ENCODE measurements at regions not wholly inside any gene's neighbourhood (a gene's known extent, or its start where the extent isn't known, plus 50 kb on each side); places are given as distances from the start of the nearest gene placed in this dataset.
"Not testable (repeated sequence)": the region's sequence is repeated elsewhere in the genome, so short reads cannot be mapped to it uniquely, and the experiment has no call there.

GRCh38 chr2:11947956-11948355 is 201.5 kb downstream of the LPIN1 start:
- no peak overlapping the region for H3K4me3 ChIP-seq (ENCODE audit: severe bottlenecking)
- H3K27ac ChIP-seq (ENCODE audit: poor library complexity, severe bottlenecking), result no peak overlapping the region
- no peak for ATAC-seq (ENCODE audit: low read depth)
- no peaks in the 10 kb centered on the region for H3K36me3 ChIP-seq (ENCODE audit: low read depth)
- no peak for DNase-seq (ENCODE audit: low spot score)
- H3K27me3 ChIP-seq (ENCODE audit: insufficient read depth, poor library complexity, severe bottlenecking), result no peaks in the 10 kb centered on the region
- TF ChIP-seq CTCF (IDR thresholded peaks at IDR 0.05; ENCODE audit: poor library complexity, severe bottlenecking), result no peak
- H3K4me1 ChIP-seq (ENCODE audit: insufficient read depth, poor library complexity, severe bottlenecking), result peaks cover 13% of the 10 kb centered on the region
- H3K9me3 ChIP-seq (ENCODE audit: severe bottlenecking), result no peaks in the 10 kb centered on the region

GRCh38 chr2:11949732-11950523 is 203.5 kb downstream of the LPIN1 start:
- ATAC-seq (ENCODE audit: low read depth) (no peak), DNase-seq (ENCODE audit: low spot score) (no peak)
- H3K27me3 ChIP-seq (ENCODE audit: insufficient read depth, poor library complexity, severe bottlenecking), result no peaks in the 10 kb centered on the region
- H3K9me3 ChIP-seq (ENCODE audit: severe bottlenecking), result no peaks in the 10 kb centered on the region
- no peak overlapping the region for H3K27ac ChIP-seq (ENCODE audit: poor library complexity, severe bottlenecking)
- no peaks in the 10 kb centered on the region for H3K36me3 ChIP-seq (ENCODE audit: low read depth)
- peaks cover 13% of the 10 kb centered on the region for H3K4me1 ChIP-seq (ENCODE audit: insufficient read depth, poor library complexity, severe bottlenecking)
- no peak overlapping the region for H3K4me3 ChIP-seq (ENCODE audit: severe bottlenecking)
- no peak for TF ChIP-seq CTCF (IDR thresholded peaks at IDR 0.05; ENCODE audit: poor library complexity, severe bottlenecking)

GRCh38 chr2:11950896-11951295 is 204.5 kb downstream of the LPIN1 start:
- no peak overlapping the region for H3K4me3 ChIP-seq (ENCODE audit: severe bottlenecking)
- H3K9me3 ChIP-seq (ENCODE audit: severe bottlenecking), result no peaks in the 10 kb centered on the region
- DNase-seq (ENCODE audit: low spot score) (no peak), ATAC-seq (ENCODE audit: low read depth) (no peak)
- H3K27me3 ChIP-seq (ENCODE audit: insufficient read depth, poor library complexity, severe bottlenecking), result no peaks in the 10 kb centered on the region
- H3K27ac ChIP-seq (ENCODE audit: poor library complexity, severe bottlenecking), result no peak overlapping the region
- peaks cover 13% of the 10 kb centered on the region for H3K4me1 ChIP-seq (ENCODE audit: insufficient read depth, poor library complexity, severe bottlenecking)
- H3K36me3 ChIP-seq (ENCODE audit: low read depth), result no peaks in the 10 kb centered on the region
- TF ChIP-seq CTCF (IDR thresholded peaks at IDR 0.05; ENCODE audit: poor library complexity, severe bottlenecking), result no peak

- H3K36me3 ChIP-seq (ENCODE audit: low read depth); DNase-seq (ENCODE audit: low spot score); H3K9me3 ChIP-seq (ENCODE audit: severe bottlenecking); H3K27ac ChIP-seq (ENCODE audit: poor library complexity, severe bottlenecking); ATAC-seq (ENCODE audit: low read depth); H3K27me3 ChIP-seq (ENCODE audit: insufficient read depth, poor library complexity, severe bottlenecking); H3K4me3 ChIP-seq (ENCODE audit: severe bottlenecking): not testable (repeated sequence)
- H3K4me1 ChIP-seq (ENCODE audit: insufficient read depth, poor library complexity, severe bottlenecking), result peaks cover 13% of the 10 kb centered on the region
Measured at GRCh38 chr2:11951492-11951891, 205.1 kb downstream of the LPIN1 start.

GRCh38 chr2:11953258-11953657 is 206.8 kb downstream of the LPIN1 start:
- H3K36me3 ChIP-seq (ENCODE audit: low read depth), result no peaks in the 10 kb centered on the region
- H3K27me3 ChIP-seq (ENCODE audit: insufficient read depth, poor library complexity, severe bottlenecking), result no peaks in the 10 kb centered on the region
- peaks cover 13% of the 10 kb centered on the region for H3K4me1 ChIP-seq (ENCODE audit: insufficient read depth, poor library complexity, severe bottlenecking)
- no peaks in the 10 kb centered on the region for H3K9me3 ChIP-seq (ENCODE audit: severe bottlenecking)
- DNase-seq (ENCODE audit: low spot score) (no peak), ATAC-seq (ENCODE audit: low read depth) (no peak)
- H3K27ac ChIP-seq (ENCODE audit: poor library complexity, severe bottlenecking), result no peak overlapping the region
- no peak overlapping the region for H3K4me3 ChIP-seq (ENCODE audit: severe bottlenecking)
- no peak for TF ChIP-seq CTCF (IDR thresholded peaks at IDR 0.05; ENCODE audit: poor library complexity, severe bottlenecking)
